ENCODE measurements at regions not wholly inside any gene's neighbourhood (a gene's known extent, or its start where the extent isn't known, plus 50 kb on each side); places are given as distances from the start of the nearest gene placed in this dataset.

- BruUV-seq (replicated peaks) = no TSS peak
- Histone ChIP-seq H3K79me2 (ENCODE audit: insufficient read depth, low read length) (no peaks in the 10 kb centered on the region), H4K20me1 (ENCODE audit: insufficient read depth) (no peaks in the 10 kb centered on the region), H3K9me2 (ENCODE audit: insufficient read depth) (no peaks in the 10 kb centered on the region), H3K27me3 (ENCODE audit: insufficient read depth, low read length) (no peaks in the 10 kb centered on the region), H2AFZ (ENCODE audit: low read depth, low read length, poor library complexity, severe bottlenecking) (no peak overlapping the region), H3K9me3 (ENCODE audit: control insufficient read depth in 1 of 2, insufficient read depth in 1 of 2, low read depth in 1 of 2, low read length in 2 of 2) (peaks cover 0 to 7% of the 10 kb centered on the region in 2 experiments; a peak in 2 of 4 replicates), H3K4me3 (replicated peaks in 1 of 2; ENCODE audit: low read depth in 1 of 2, low read length in 2 of 2) (no peak overlapping the region), H3K27ac (ENCODE audit: low read depth, low read length) (no peak overlapping the region), H3K9ac (ENCODE audit: low read length) (no peak overlapping the region), H3K4me2 (ENCODE audit: low read length) (no peak overlapping the region), H3K4me1 (ENCODE audit: control insufficient read depth in 1 of 2, insufficient read depth in 2 of 2, low read length in 2 of 2) (no peaks in the 10 kb centered on the region), H3K36me3 (ENCODE audit: control insufficient read depth in 1 of 2, insufficient read depth in 2 of 2, low read length in 2 of 2) (no peaks in the 10 kb centered on the region)
- ChIA-PET CTCF (no interaction called here), RAD21 (ENCODE audit: low non-redundant PET in 1 of 2, low total read pairs in 2 of 2, uncharacterized antibody in 2 of 2, unreplicated experiment in 2 of 2) (no interaction called here), POLR2A (no interaction called here)
- no peak for ATAC-seq
- no peak for TF ChIP-seq CBX3 (IDR thresholded peaks at IDR 0.05; ENCODE audit: low read depth)
- TF ChIP-seq YY1 (IDR thresholded peaks at IDR 0.05; ENCODE audit: extremely low read depth, insufficient replicate concordance, low read depth, low read length) = no peak
- no peak for TF ChIP-seq REST (IDR thresholded peaks at IDR 0.05; ENCODE audit: low read depth)
- no peak for TF ChIP-seq ZNF274 (IDR thresholded peaks at IDR 0.05; ENCODE audit: low read depth, low read length)
- no peak for TF ChIP-seq ZFX (IDR thresholded peaks at IDR 0.05)
- DNase-seq (ENCODE audit: low read depth, low spot score) = no peak
- intact Hi-C loops (cut with micrococcal nuclease) = no loop called here
These were observed 1188.8 kb upstream of the CADM2 start for GRCh38 chr3:83769791-83770663.
